Stimulated activated CD4-positive, alpha-beta T cell treated with anti-CD3 and anti-CD28 coated beads, Interleukin-4, amount 100 ng/mL, for 48 hours (primary cell): ENCODE measurements at regions not wholly inside any gene's neighbourhood (a gene's known extent, or its start where the extent isn't known, plus 50 kb on each side); places are given as distances from the start of the nearest gene placed in this dataset.
"Not testable (repeated sequence)": the region's sequence is repeated elsewhere in the genome, so short reads cannot be mapped to it uniquely, and the experiment has no call there.

Source experiments
- DNase-seq, 2 donors: peaks; one replicate each; pipeline ENCODE4 v3.0.0-alpha.2; 2020; ENCODE audit warnings: low read depth in 2 of 2

DNA sequence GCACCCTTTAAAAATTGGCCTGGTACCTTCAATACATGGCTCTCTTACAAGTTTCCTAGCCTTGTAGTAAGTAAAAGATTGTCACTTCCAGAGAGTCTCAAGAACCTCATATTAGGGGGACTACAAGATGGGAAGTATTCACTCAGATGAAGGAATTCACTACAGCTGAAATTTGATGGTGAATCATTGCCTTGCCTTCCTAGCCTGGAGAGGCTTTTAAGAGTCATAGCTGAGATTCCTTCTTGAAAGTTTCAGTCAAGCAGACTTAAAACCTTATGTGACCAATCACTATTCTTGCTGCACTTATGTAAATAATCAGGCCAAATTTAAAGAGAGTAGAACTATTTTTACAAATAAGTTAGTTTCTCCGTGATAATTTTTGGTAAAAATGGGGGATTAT, 451.6 kb downstream of the TRHDE start:
- no peak for DNase-seq

DNA sequence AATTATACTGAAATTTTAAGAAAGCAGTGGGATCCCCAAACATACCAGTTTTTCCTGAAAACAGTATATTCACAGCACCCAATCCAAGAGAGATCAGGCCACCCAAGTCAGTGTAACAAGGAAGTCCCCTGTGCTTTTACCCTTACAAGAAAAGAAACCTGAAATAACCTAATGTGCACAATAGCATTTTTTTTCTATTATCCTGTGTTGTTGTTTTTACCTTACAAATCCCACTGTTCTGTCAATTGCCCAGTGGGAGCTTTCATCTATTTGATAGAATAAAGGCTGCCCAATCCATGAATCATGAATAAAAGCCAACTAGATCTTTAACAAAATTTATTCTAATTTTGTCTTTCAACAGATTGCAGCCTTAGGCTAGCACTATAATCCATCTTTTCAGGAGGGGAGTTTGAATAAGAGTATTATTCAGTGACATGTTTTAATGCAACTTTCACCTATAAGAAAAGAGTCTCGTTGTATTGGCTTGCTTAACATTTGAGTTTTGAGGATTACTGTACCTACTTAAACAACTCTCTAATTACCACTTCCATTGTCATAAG, 457.4 kb downstream of the TRHDE start:
- DNase-seq: no peak

DNA sequence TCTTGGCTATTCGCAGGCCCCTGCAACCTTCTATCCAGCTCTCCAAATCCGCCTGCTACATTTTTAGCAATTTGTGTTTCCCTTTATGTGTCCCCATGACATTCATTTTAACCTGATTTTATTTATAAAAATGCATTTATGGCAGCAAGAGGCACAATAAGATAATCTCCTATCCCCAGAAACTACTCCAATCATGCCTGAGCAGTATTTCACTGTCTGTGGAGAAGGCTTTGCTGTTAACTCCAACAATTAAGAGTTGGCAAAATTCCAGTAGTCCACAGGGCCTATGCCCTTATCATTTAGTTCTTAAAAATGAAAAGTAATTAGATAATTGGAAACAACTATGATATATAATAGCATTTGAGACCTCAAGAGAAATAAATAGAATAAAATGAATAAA, 462.4 kb downstream of the TRHDE start:
- no peak for DNase-seq

DNA sequence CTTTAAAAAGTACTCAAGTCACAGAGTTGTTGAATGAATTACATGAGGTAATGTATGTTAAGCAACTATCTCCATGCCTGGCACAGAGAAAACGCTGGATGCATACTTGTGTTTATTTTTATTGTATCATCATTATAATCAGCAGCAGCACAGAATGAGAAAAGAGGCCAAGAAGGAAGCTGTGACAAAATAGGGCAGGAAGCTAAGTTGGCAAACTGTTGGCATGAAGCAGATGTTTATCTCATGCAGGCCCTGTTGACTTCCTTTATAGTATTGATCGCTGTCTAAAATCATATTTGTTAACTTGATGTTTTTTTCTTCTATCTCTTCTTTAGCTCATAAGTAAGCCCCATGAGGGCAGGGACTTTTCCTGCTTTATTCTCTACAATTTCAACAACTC, 466.6 kb downstream of the TRHDE start:
- DNase-seq: no peak

DNA sequence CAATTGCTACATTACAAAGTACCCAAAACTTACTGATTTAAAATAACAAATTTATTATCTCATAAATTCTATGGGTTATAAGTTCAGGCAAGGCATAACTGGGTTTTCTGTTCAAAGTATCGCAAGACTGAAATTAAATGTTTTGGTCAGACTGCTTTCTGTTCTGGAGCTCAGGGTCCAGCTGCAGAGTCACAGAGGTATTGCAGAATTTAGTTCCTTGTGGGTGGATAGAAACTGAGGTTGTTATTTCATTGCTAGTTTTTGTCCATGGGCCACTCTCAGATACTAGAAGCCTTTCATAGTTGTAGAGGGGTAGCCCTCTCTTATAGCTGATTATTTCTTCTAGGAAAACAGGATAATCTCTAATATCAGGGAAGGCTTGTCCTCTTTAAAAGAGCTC, 467.9 kb downstream of the TRHDE start:
- DNase-seq: no peak

DNA sequence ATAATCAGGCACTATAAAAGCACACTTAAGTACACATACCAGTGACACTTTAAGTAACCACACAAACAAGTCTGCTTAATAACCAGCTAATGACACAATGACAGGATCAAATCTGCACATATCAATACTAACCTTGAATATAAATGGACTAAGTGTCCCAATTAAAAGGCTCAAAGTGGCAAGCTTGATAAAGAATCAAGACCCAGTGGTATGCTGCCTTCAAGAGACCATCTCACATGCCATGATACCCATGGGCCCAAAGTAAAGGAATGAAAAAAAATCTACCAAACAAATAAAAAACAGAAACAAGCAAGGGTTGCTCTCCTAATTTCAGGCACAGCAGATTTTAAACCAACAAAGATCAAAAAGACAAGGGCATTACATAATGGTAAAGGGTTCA, 470.4 kb downstream of the TRHDE start:
- no peak for DNase-seq

DNA sequence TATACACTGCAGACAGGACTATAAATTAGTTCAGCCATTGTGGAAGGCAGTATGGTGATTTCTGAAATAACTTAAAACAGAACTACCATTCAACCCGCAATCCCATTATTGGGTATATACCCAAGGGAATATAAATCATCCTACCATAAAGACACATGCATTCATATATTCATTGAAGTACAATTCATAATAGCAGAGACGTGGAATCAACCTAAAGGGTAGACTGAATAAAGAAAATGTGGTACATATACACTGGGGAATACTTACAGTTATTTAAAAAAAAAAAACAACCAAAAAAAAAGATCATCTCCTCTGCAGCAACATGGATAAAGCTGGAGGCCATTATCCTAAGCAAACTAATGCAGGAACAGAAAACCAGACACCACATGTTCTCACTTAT, 473.9 kb downstream of the TRHDE start:
- no peak for DNase-seq

DNA sequence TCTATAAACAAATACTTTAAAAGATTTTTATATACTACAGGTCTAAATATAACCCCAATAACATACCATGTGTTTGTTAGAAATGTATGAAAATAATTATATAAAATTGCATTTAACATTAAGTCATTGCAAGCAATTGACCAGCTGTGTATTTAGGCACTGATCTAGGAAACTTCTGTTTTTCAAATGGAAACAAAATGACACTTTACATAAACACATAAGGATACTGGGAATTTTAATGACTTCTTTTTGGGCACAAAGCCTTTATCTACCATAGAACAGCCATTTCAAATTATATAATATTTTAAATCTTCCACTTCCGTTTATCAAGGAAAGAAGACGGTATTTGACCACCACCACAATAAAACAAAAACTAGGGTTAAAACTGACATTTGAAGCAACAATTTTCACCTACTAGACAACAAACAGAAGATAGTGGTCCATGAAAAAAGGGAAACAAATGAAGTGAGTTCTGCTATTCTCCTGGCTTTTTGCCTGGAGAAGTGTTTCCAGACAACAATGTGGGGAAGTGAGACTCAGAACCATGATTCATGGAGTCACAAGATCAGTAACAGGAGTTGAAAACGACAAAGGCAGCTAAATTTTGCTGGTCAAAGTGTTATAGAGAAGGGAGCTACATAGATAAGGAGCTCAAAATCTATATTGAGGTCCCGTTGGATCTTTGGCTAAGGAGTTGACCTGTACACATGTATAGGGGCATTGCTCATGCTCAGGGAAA, 475.1 kb downstream of the TRHDE start:
- no peak for DNase-seq

- DNase-seq: no peak
These were observed 476.8 kb downstream of the TRHDE start for GRCh38 chr12:72748971-72749370.

GRCh38 chr12:72753571-72753970, 481.4 kb downstream of the TRHDE start:
- DNase-seq: no peak

DNA sequence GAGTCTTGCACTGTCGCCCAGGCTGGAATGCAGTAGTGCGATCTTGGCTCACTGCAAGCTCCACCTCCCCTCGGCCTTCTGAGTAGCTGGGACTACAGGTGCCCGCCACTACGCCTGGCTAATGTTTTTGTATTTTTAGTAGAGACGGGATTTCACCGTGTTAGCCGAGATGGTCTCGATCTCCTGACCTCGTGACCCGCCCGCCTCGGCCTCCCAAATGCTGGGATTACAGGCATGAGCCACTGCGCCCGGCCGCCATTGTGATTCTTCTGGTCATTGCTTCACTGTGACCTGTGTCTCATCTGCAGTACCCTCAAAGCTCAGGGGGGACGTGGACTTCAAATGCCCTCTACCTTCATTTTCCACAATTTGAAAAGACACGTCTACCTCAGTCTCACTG, 481.9 kb downstream of the TRHDE start:
- not testable (repeated sequence) for DNase-seq

DNA sequence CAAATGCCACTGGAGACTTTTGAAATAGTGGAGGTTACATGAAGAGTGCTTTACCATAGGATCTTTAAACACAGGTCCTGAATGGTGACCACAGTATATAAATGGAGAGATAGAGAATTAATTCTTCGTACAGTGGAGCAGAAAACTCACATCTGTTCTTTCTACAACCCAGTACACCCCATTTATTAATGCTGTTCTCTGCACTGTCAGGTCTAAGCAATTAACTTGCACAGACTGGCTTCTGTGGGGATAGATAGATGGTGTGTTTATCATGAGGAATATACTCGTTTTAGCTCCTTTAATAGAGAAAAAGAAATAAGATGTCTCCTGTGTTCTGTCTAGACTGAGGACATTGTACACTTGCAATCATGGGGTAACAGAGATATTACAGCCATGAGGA, 494.3 kb downstream of the TRHDE start:
- DNase-seq: no peak

GRCh38 chr12:72774023-72774422, 501.9 kb downstream of the TRHDE start:
- no peak for DNase-seq

GRCh38 chr12:72777806-72778205, 505.6 kb downstream of the TRHDE start:
- no peak for DNase-seq

- DNase-seq: no peak
These were observed 518.1 kb downstream of the TRHDE start for GRCh38 chr12:72790273-72790672.

DNA sequence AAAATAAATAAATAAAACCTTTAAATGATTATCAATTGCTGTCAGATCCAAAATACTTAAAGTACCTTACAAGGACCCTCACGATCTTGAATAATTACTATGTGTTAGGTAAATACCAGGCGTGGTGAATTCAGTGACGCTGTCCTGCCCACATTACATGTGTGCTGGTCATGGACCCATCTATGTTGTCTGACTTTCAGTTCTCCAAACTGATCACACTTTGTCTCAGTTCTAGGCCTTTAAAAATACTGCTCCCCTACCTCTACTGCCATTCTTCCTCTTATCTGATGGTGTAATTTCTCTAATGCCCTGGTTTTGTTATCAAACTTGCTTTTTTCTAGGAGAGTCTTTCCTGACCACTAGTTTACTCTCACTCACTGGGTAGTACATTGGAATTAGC, 520.7 kb downstream of the TRHDE start:
- no peak for DNase-seq

GRCh38 chr12:72793796-72794195, 521.6 kb downstream of the TRHDE start:
- DNase-seq: no peak

DNA sequence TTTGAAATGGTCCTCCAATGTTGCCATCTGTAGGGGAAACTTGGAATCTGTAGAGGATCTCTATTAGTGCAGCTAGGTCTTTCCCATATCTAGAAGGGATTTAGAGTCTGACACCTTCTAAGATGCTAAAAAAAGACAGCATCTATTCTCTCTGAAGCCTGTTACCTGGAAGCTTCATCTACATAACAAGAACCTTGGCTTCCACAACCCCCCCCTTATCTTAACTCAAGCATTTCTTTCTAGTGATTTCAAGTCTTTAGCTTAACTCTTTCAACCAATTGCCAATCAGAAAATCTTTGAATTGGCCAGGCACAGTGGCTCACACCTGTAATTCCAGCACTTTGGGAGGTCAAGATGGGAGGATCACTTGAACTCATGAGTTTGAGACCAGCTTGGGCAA, 543.3 kb downstream of the TRHDE start:
- no peak for DNase-seq

DNA sequence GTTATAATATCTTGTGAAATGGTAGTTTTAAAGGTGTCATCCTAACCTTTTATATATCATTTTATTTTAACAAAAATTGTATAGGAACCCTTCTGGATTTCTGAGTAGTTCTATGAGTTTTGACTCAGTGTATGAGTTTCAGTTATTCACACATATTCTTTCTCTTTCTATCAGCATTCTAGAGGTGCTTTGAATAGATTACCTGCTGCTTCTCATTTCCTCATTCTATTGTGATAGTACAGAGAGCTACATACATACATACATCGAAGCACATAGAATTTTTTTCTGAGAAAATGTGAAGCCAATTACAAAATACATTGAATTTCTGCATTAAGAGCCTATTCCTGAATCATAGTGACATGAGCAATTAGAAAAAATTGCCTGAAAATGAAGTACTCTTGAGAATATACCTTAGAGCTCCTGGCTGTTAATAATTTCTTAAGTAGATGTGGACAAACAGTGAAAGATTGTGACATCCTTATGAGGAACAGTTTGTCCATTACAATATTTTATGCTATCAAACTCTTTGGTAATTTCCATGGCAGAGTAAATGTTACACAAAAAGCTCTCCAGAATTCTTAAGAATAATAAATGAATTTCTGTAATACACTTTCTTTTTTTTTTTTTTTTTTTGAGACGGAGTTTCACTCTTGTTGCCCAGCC, 556.6 kb downstream of the TRHDE start:
- DNase-seq: no peak

GRCh38 chr12:72829838-72830237, 557.7 kb downstream of the TRHDE start:
- no peak for DNase-seq

DNA sequence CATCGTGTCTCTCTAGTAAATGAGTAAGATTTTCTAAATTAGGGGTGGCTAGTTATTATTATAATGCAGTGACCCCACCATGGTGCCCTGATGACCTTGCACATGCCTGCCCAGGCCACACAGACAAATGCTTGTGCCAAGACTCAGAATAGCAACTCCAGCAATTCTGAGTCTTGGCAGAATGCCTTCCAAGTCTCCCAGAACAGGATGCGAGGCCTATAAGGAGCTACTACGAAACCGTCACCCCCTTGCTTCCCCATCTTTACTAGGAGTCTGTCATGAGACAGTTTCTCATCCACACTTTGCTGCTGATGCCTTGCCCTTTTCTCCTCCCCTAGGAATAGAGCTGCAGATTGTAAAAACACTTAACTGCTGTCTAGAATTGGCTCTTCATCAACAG, 559.9 kb downstream of the TRHDE start:
- DNase-seq: no peak

DNA sequence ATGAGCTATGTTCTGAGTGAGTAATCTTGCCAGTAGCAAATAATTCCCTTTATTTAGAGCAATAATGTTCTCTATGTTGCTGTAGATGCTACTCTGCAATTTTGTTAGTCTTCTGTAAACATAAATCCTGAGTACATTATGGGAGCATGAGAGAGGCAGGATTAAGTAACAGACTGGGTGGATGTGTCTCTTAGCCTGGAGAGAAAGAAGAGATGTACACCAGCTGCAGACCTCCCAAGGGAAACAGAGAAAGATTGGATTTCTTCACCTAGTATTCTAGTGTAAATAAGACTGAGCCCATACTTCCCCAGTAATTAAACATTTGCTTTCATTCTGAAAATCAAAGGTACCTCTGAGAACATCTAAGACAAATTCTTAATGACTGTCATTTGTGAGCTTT, 564.0 kb downstream of the TRHDE start:
- DNase-seq: no peak

DNA sequence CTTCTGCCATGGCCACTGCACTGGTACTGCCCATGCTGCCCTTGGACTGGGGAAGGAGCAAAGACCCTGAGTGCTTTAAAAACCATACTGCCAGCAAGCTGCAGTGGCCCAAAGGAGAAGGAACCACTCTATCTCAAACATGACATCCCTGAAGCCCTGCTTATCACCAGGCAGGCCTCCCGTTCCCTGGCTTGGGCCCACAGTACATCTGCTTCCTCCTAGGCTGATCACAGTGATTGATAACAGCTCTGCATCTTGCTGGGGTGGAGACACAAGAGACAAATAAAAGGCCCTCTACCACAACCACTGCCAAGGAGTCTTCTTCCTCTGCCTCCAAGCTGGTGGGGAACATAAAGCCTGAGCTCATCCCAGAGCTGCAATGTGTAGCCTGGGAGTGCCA, 567.5 kb downstream of the TRHDE start:
- DNase-seq: no peak
